ENCODE measurements at regions not wholly inside any gene's neighbourhood (a gene's known extent, or its start where the extent isn't known, plus 50 kb on each side); places are given as distances from the start of the nearest gene placed in this dataset.

DNA sequence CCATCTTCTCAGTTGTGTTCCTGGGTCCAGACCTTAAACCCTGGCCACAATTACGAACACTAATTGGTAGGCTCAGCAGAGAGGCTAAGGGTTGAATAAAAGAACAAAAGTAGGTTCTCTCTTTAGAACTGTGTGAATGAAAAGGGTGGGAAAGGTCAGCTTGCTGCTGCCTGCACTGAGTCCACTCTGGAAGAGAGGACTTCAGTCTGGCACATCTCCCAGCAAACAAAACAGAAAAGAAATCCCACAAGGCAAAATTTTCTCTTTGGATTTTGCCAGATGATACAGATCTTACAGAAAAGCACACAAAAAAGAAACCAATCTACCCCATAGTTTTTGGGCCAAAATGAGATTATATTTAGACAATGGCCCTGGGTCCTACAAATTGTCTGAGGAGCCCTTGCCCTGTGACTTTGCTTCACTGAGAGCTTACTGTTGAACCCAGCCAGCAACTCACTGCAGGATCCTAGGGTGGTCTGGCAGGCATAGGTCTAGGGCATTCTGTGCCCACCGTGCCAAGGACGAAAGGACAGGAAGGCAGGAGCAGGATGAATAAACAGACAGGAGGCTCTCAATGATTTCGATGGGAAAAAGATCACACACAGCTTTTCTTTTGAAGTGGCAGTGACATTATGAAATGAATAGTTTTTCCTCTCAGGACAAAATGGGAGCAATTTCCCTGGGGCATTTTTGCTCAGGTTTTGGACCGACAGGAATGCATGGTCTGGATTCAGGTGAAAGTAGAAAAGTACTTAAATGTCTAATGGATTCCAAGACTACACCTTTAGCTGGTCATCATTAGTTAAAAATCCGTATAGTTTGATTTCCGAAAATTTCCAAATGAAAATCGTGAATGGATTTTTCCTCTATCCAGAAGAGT is 68.4 kb upstream of the STAM2 start:
- TF ChIP-seq, protein P1, sequence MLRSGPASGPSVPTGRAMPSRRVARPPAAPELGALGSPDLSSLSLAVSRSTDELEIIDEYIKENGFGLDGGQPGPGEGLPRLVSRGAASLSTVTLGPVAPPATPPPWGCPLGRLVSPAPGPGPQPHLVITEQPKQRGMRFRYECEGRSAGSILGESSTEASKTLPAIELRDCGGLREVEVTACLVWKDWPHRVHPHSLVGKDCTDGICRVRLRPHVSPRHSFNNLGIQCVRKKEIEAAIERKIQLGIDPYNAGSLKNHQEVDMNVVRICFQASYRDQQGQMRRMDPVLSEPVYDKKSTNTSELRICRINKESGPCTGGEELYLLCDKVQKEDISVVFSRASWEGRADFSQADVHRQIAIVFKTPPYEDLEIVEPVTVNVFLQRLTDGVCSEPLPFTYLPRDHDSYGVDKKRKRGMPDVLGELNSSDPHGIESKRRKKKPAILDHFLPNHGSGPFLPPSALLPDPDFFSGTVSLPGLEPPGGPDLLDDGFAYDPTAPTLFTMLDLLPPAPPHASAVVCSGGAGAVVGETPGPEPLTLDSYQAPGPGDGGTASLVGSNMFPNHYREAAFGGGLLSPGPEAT (IDR thresholded peaks at IDR 0.05; ENCODE audit: low read depth) = no peak
- TF ChIP-seq CBX3 (IDR thresholded peaks at IDR 0.05; ENCODE audit: borderline replicate concordance, low read depth) (no peak), IKZF2 (IDR thresholded peaks at IDR 0.05) (no peak), GABPA (IDR thresholded peaks at IDR 0.05; ENCODE audit: low read depth) (no peak), FOS (IDR thresholded peaks at IDR 0.05; ENCODE audit: borderline replicate concordance, extremely low read depth, insufficient read length) (no peak)
- Histone ChIP-seq H3K9me3 (replicated peaks; ENCODE audit: control insufficient read depth, insufficient read depth, low read length) (no peaks in the 10 kb centered on the region; the same call in 2 of the 3 replicates), H3K4me2 (ENCODE audit: control insufficient read depth, insufficient read depth) (no peak overlapping the region), H4K20me1 (ENCODE audit: control insufficient read depth, insufficient read depth) (no peaks in the 10 kb centered on the region), H3K4me1 (ENCODE audit: control insufficient read depth, insufficient read depth, low read length) (no peaks in the 10 kb centered on the region), H3K27ac (ENCODE audit: control insufficient read depth, insufficient read depth) (no peak overlapping the region), H3K4me3 (no peak overlapping the region), H2AFZ (ENCODE audit: control insufficient read depth, low read depth, low read length) (no peak overlapping the region), H3K79me2 (ENCODE audit: control insufficient read depth, insufficient read depth, low read length) (no peaks in the 10 kb centered on the region), H3K27me3 (replicated peaks in 1 of 2; ENCODE audit: control insufficient read depth in 2 of 2, insufficient read depth in 2 of 2, low read length in 1 of 2) (no peaks in the 10 kb centered on the region), H3K36me3 (ENCODE audit: control insufficient read depth in 2 of 2, insufficient read depth in 2 of 2, low read length in 1 of 2) (no peaks in the 10 kb centered on the region), H3K9ac (ENCODE audit: control insufficient read depth, insufficient read depth, low read length) (no peak overlapping the region)
- ATAC-seq (no peak), DNase-seq (ENCODE audit: low read depth, low spot score) (no peak), FAIRE-seq (no peak)
- no TSS peak for BruUV-seq (replicated peaks)
- ChIA-PET RAD21 (ENCODE audit: unreplicated experiment) (no interaction called here), POLR2A (no interaction called here), SMC1A (ENCODE audit: uncharacterized antibody, unreplicated experiment) (no interaction called here), CTCF (interaction anchor here (0.6 kb wide), 1 partner anchor 385 kb away, joined by 4 read pairs; no protein-coding TSS in a partner anchor)
- intact Hi-C loops (cut with micrococcal nuclease; ENCODE audit: unreplicated experiment) (no loop called here), in situ Hi-C loops (cut with MboI) (no loop called here)
- WGBS (ENCODE audit: insufficient coverage, insufficient replicate concordance, low lambda C conversion rate, missing lambda C conversion rate) = 23% methylated on average over 8 of the region's 8 CpGs

GRCh38 chr2:152245653-152246052 is 70.1 kb upstream of the STAM2 start:
- SMC1A ChIA-PET (ENCODE audit: uncharacterized antibody, unreplicated experiment) = no interaction called here
- TF ChIP-seq KDM1A (IDR thresholded peaks at IDR 0.05; ENCODE audit: borderline replicate concordance) = no peak
- no peak for TF ChIP-seq CREM (IDR thresholded peaks at IDR 0.05; ENCODE audit: low read depth)
- TF ChIP-seq, protein P2, sequence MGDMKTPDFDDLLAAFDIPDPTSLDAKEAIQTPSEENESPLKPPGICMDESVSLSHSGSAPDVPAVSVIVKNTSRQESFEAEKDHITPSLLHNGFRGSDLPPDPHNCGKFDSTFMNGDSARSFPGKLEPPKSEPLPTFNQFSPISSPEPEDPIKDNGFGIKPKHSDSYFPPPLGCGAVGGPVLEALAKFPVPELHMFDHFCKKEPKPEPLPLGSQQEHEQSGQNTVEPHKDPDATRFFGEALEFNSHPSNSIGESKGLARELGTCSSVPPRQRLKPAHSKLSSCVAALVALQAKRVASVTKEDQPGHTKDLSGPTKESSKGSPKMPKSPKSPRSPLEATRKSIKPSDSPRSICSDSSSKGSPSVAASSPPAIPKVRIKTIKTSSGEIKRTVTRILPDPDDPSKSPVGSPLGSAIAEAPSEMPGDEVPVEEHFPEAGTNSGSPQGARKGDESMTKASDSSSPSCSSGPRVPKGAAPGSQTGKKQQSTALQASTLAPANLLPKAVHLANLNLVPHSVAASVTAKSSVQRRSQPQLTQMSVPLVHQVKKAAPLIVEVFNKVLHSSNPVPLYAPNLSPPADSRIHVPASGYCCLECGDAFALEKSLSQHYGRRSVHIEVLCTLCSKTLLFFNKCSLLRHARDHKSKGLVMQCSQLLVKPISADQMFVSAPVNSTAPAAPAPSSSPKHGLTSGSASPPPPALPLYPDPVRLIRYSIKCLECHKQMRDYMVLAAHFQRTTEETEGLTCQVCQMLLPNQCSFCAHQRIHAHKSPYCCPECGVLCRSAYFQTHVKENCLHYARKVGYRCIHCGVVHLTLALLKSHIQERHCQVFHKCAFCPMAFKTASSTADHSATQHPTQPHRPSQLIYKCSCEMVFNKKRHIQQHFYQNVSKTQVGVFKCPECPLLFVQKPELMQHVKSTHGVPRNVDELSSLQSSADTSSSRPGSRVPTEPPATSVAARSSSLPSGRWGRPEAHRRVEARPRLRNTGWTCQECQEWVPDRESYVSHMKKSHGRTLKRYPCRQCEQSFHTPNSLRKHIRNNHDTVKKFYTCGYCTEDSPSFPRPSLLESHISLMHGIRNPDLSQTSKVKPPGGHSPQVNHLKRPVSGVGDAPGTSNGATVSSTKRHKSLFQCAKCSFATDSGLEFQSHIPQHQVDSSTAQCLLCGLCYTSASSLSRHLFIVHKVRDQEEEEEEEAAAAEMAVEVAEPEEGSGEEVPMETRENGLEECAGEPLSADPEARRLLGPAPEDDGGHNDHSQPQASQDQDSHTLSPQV (IDR thresholded peaks at IDR 0.05) = no peak
- no peak for TF ChIP-seq POLR2AphosphoS5 (IDR thresholded peaks at IDR 0.05; ENCODE audit: low read length)
- TF ChIP-seq SRF (IDR thresholded peaks at IDR 0.05; ENCODE audit: low read depth in 2 of 2, low read length in 2 of 2) = no peak

More at GRCh38 chr2:152245653-152246052, 70.1 kb upstream of the STAM2 start:
- Histone ChIP-seq H3K4me3 (no peak overlapping the region), H3K9ac (ENCODE audit: control insufficient read depth, insufficient read depth, low read length) (no peak overlapping the region), H3K4me2 (ENCODE audit: control insufficient read depth, insufficient read depth) (no peak overlapping the region), H3K27ac (ENCODE audit: control insufficient read depth, insufficient read depth) (no peak overlapping the region), H3K4me1 (ENCODE audit: control insufficient read depth, insufficient read depth, low read length) (no peaks in the 10 kb centered on the region), H4K20me1 (ENCODE audit: control insufficient read depth, insufficient read depth) (no peaks in the 10 kb centered on the region), H3K27me3 (replicated peaks in 1 of 2; ENCODE audit: control insufficient read depth in 2 of 2, insufficient read depth in 2 of 2, low read length in 1 of 2) (no peaks in the 10 kb centered on the region; a peak in 1 of 4 replicates), H3K9me3 (replicated peaks; ENCODE audit: control insufficient read depth, insufficient read depth, low read length) (no peaks in the 10 kb centered on the region; the same call in 2 of the 3 replicates), H3K79me2 (ENCODE audit: control insufficient read depth, insufficient read depth, low read length) (no peaks in the 10 kb centered on the region), H2AFZ (ENCODE audit: control insufficient read depth, low read depth, low read length) (no peak overlapping the region), H3K36me3 (ENCODE audit: control insufficient read depth in 2 of 2, insufficient read depth in 2 of 2, low read length in 1 of 2) (no peaks in the 10 kb centered on the region)
- DNase-seq (ENCODE audit: low read depth, low spot score) (no peak), ATAC-seq (no peak), FAIRE-seq (no peak)
- no TSS peak for BruUV-seq (replicated peaks)
- in situ Hi-C loops (cut with MboI) (no loop called here), intact Hi-C loops (cut with micrococcal nuclease; ENCODE audit: unreplicated experiment) (no loop called here)
- RAD21 ChIA-PET (ENCODE audit: unreplicated experiment) = no interaction called here
- CTCF ChIA-PET = no interaction called here
- POLR2A ChIA-PET = no interaction called here
